Activated CD4-positive, alpha-beta T cell treated with anti-CD3 and anti-CD28 coated beads, Interleukin-2, amount 50 U/mL, for 48 hours (primary cell): ENCODE measurements at regions not wholly inside any gene's neighbourhood (a gene's known extent, or its start where the extent isn't known, plus 50 kb on each side); places are given as distances from the start of the nearest gene placed in this dataset.
"Not testable (repeated sequence)": the region's sequence is repeated elsewhere in the genome, so short reads cannot be mapped to it uniquely, and the experiment has no call there.

Source experiments
- DNase-seq, 2 experiments: peaks; one replicate each; pipeline ENCODE4 v3.0.0-alpha.2; 2020

DNA sequence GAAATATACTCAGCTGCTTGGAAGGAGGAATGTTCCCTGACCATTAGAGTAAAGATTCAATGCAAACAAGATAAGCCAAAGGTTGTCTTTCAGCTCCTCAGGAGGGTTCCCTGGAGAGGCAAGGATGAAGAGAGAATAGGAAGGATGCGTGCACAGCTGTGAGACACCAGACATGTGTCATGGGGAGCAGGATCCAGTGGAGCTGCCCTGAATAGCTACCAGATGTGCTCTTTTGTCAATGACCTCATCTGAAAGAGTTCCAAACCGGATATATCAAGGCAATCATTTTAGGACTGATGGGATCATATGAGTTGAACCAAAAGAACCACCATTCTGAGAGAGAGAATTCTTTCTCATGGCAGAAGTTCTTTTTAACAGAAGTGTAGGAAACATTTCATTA lies 490.6 kb downstream of the IRS1 start:
- no peak for DNase-seq

DNA sequence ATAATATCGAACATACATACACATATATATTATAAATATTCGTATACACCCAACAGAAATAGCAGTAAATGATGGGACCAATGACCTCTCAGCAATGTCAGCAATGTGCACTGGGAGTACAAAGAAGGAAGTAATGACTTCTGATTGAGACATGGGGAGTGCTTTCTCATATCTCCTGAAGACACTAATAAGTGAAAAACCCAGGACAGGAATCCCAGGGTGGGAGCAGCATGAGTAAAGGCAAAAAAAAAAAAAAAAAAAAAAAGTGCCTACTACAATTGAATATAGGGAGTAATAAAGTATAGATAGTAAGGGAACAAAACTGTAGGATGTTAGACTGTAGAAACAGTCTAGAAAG lies 491.3 kb downstream of the IRS1 start:
- DNase-seq: no peak

DNA sequence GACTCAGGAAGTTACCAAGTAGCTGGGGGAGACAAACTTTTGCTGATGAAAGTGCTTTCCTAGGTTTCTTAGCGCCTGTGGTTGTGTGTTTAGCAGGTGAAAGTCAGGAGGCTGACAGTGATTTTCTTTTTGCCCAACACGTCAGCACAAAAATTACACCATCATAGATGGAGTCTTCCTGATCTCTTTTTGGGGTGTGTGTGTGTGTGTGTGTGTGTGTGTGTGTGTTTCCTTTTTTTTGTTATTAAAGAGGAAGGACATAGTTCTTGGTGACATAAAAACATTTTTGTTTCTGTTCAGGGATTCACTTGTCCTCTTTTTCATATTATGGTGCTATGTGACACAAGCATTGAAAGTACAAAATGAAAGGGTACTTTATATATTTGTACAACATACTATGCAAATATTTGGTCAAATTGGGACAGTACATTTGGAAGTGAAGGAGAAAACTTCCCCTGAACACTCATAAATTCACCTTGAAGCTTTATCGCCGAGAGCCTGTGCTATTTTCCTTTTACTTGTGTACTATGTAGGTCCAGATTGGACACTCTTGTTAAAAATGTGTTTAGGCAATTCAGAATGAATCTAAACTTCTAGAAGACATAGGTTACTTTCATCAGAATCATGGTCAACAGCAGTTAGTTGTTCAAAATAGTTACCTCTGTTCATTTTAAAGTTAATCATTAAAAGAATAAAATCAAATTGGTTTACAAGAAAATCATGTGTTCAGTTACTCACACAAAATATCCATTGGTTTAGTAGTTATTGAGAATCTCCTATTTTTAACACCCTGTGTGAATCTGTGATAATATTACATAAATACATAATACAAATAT lies 491.9 kb downstream of the IRS1 start:
- DNase-seq: no peak

DNA sequence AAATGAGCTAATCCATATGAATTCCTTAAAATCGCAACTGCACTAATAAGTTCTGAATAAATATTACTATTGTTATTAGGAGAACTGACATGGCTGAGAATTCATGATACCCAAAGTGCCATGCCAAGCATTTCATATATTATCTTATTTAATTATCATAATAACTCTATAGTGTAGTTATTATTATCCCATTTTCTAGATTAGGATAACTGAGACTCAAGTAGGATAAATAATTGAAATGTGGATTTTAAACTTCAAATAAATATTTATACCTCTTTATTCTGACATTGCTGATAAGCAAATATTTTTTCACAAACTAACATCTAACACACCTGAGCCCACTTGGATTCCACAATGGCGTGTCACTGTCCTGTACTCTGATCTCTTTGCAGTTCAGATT lies 492.7 kb downstream of the IRS1 start:
- no peak for DNase-seq

DNA sequence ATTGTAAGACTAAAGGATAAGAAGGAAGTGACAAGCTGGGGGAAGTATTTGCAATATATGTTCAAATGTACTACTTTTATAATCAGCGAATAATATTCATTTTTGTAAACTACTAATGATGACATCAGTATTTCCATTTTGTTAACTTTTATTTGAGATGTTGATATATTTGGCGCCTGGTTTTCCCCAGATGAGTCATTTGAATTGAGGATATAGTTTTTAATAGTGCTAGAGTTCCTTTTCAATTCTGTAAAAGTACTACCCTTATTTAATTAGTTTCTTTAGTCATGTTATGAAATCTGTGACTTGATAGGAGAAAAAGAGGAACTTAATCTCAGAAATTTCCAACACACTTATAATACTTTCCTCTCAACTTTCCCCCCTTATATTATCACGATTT lies 495.3 kb downstream of the IRS1 start:
- no peak for DNase-seq

DNA sequence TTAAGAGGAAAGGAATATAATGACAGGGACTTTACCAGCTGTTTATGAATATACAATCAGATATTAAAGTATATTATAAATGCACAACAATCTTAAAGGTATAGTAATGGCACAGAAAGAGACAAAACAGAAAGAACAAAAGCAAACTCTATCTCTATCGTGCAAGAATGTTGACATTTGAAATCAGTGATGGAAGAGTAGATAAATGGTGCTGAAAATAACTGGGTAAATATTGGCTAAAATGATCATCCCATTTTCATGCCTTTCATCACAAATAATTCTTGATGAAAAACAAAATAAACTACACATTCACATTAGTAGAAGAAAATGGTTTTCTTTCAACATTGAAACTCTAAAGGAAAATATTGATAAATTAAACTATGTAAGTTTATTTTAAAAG lies 495.9 kb downstream of the IRS1 start:
- no peak for DNase-seq

DNA sequence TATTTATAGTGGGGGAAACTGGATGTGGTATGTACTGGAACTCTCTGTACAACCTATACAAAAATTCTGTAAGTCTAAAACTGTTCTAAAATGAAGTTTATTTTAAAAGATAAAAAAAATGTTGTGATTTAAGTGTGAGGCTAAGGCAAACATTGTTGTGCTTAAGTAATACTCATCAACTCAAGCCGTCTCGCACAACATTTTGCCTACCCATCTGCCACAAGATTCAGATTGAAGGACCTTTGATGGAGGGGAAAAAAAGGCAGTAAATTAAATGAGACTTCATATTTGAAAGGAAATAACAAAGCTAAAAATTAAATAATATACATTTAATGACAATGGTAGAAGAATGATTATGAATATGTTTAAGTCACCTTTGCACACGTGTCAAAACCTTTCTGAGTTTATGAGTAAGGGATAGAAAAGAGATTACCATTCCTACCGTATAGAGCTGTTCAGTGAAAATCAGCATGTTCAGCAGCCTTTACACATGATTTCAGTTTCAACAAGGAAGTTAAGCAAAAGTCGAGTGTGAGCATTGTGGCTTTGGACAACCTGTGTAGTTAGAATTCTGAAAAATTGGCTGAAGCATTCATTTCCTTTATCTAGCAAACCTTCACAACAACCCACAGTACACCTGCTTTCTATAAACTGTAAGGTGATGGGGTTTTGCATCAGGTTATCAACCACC lies 499.3 kb downstream of the IRS1 start:
- DNase-seq: no peak

DNA sequence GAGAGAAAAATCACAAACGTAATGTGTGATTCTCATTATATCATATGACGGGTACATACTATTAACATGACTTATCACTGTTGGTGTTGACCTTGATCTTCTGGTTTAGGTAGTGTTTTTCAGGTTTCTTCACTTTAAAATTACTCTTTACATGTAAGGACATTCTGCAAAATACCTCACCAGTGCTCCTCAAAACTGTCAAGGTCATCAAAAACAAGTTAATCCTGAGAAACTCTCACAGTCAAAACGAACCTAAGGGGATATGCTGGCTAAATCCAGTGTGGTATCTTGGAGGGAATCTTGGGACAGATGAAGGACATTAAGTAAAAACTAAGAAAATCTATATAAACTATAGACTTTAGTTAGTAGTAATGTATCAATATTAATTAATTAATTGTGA lies 499.8 kb downstream of the IRS1 start:
- DNase-seq: no peak

DNA sequence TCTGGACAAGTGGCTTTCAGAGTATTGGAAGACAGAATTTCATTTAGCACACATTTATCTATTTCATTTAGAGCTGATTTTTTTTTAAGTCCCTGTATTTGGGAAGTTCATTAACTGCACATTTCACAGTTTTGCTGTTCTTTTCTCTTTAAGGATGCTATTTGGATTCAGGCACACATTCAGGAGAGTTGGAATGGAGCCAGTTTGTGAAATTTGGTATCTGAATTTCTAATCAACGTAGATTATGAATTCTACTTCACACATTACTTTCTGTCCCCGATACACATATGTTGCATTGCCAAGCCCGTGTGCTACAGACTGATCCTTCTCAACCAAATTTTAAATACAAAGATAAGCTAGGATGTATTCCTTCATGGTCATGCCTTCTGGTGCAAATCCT lies 503.9 kb downstream of the IRS1 start:
- DNase-seq: no peak

DNA sequence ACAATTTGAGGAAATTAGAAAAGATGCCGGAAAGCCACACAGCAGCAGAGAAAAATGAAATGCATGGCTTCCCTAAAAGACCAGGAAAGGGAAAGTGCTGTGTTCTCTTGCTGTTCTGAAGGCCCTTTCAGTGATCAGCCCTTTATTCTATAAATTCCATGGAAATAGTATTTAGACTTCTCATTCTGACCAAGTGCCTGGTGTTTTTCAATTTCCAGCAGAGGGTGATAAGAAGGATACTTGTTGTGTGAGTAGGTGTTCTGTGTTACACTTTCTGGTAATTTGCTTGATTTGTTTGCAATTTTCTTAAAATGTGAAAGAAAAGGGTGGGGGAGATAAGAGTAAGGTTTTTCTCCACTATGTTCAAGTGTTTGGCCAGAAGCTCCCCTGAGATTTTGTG lies 504.5 kb downstream of the IRS1 start:
- DNase-seq: no peak

DNA sequence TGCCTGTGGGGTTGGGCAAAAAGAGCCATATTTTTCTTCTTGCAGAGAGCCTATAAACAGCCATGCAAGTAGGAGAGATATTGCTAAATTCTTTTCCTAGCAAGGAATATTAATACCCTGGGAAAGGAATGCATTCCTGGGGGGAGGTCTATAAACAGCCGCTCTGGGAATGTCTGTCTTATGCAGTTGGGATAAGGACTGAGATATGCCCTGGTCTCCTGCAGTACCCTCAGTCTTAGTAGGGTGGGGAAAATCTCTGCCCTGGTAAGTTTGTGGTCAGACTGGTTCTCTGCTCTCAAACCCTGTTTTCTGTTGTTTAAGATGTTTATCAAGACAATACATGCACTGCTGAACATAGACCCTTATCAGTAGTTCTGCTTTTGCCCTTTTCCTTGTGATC lies 508.3 kb downstream of the IRS1 start:
- DNase-seq: not testable (repeated sequence)

DNA sequence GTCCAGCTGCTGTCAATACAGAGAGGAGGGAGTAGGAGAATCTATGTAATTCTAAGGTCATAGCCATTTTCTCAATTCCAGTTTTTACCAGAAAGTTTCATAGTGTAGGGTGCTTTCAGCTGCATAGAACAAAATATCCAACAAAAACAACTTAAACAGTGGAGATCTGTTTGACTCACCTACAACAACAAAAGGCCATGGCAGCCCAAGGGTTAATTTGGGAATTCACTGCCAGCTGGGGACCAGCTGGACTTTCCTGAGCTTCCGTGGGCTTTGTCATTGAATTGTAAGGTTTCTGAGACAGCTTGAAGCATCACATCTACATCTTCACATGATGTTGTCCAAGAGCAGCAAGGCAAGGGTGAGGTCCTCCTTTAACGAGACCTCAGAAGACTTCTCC lies 512.7 kb downstream of the IRS1 start:
- no peak for DNase-seq

DNA sequence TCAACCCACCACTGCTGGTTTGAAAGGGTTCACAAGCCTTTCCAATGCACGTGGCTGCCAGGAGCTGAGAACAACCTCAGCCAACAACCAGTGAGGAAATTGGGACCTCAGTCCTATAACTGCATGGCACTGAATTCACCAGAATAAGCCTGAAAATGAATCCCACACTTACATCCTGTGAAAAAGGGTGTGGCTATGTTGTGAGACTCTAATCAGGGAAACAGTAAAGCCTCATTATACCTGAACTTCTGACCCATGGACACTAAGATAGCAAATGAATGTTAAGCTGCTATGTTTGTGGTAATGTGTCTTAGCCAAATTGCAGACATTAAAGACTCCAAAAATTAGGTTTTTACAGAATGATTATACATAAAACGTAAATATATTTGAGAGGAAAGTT lies 515.8 kb downstream of the IRS1 start:
- no peak for DNase-seq

DNA sequence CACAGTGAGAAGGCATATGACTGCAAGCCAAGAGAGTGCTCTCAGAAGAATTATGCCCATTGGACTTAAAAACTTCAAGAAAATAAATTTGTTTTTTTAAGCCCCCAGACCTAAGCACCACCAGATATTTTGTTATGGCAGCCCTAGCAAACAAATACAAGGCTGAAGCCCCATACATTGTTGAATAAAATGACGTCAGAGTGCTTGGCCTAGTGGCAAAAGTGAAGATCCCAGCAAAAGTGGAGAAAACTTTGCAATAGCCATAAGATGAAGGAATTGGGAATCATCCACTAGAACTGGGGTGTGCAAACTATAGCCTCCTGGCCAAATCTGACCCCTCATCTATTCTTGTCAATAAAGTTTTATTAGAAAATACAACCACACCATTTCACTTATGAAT lies 517.5 kb downstream of the IRS1 start:
- no peak for DNase-seq

DNA sequence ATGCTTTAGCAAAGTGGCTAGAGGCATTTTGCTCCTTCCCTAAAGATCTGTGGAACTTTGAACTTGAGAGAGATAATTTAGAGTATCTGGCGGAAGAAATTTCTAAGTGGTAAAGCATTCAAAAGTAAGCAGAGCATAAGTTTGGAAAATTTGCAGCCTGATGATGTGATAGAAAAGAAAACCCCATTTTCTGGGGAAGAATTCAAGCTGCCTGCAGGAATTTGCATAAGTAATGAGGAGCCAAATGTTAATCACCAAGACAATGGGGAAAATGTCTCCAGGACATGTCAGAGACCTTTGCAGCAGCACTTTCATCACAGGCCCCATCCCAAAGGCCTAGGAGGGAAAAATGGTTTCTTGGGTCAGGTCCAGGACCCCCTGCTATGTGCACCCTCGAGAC lies 519.5 kb downstream of the IRS1 start:
- DNase-seq: not testable (repeated sequence)

DNA sequence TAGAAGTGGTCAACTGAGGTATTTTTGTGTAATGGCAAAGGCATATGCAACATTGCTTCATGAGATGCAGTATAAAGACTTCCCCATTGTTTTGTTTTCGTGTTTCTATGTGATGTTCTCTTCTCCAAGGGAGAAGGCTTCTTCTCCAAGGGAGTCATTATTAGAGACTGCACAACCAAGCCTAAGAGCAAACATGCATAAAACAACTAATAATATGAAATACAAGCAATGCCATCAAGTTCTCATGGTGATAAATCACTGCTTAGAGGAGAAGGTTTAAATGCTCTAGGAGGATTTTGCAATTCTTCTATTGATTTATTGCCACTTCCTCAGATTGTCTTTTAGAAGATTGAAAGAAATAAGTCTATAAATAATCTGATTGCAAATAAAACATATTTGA lies 524.4 kb downstream of the IRS1 start:
- DNase-seq: no peak

DNA sequence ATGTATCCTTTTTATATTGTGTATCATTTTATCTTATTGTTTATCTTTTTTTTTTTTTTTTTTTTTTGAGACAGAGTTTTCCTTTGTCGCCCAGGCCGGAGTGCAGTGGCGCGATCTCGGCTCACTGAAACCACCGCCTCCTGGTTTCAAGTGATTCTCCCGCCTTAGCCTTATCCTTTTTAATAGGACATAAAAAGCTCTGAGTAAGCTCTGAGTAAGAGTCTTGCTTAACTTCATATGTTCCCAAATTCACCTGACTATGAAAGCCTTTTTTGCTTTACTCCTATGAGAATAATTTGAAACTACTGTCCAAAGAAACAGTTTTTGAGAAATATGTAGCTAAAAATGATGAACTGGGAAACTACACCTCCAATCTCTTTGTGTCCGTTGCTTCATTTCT lies 525.5 kb downstream of the IRS1 start:
- DNase-seq: no peak

DNA sequence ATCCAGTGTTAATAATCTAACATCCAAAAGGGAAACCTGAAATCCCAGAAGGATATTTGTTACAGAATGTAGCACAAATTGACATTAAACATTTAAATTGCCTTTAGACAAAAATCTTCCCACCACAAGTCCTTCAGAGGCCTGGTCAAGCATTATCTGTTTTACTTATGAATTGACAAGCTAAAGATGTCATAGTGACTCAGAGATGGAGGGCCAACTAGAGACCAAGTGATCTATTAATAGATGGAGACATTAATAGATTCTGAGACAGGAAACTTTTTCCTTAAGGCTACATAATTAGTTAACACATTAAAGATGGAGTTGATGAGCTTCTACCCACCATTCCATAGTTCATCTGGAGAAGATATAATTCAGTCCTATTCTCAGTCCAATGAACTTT lies 526.2 kb downstream of the IRS1 start:
- DNase-seq: no peak

DNA sequence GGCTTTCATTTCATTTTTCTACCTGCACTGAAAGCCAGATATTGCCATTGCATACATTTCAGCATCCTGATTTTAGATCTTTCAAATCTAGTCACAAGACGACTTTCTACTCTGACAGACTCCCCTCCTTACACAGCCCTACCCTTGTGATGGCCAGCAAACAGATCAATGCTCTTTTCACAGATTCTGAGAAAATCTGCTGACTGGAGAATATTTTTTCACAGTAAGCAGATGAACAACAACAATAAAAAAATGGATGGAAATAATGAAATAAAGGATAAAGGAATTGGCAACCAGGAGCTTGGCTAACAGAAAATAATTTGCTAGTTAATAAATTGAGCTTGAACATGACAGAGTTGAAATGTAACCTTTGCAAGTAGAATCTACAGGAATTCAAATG lies 527.2 kb downstream of the IRS1 start:
- DNase-seq: no peak

DNA sequence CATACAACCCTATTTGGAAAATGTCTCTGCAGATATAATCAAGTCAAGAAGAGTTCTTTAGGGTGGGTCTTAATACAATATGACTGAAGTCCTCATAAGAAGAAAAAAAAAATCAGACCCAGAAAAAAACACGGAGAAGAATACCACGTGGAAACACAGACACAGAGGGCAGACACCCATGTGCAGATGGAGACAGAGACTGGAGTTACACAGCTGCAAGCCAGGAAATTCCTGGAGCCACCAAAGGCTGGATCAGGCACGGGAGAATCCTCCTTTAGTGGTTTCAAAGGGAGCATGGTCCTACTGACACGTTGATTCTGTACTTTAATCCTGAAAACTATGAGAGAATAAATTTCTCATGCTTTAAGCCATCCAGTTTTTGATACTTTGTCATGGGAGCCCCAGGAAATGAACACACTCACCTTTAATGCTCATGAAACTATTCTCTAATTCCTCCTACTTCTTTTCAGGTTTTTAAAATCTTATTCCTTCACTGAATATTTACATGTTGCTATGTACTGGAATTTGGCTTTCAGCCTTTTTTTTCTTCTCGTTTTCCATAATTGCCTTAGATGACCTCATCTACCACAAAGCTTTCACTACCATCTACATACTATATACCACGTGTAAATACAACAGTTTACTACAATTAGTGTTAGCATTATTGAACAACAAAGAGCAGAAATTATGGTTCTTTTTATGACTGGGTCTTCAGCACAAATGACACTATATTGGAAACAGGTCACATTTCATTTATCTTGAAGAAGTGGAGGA lies 529.1 kb downstream of the IRS1 start:
- no peak for DNase-seq

DNA sequence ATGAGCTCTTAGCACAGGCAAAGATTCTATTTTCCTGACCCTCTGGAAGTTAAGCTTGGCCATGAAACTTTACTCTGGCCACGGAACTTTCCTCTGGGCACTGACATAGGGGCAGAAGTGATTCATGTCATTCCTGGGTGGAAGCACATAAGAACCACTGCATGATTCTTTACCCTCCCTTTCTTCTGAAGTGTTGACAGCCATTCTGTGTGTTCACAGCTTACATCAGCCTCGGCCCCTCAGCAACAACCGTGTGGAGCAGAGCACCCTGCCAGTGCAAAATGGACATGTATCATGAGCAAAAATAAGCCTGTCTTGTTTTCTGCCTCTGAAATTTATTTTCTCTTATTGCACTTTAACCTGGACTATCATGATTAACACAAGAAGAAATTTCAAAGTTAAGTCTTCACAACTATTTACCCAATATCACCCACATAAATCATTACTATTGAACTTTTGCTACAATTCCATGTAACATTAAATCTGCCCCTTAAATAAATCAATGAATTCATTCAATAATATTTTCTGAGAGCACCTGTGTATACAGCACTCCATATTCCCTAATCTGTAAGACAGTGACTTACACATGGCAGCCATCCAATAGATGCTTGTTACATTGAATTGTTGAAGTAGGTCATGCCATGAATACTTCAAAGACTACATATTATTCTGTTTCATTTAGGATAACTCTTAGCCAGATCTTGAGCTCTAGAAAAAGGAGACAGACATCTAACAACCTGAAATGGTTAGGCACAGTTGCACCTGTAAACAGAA lies 531.9 kb downstream of the IRS1 start:
- DNase-seq: no peak

DNA sequence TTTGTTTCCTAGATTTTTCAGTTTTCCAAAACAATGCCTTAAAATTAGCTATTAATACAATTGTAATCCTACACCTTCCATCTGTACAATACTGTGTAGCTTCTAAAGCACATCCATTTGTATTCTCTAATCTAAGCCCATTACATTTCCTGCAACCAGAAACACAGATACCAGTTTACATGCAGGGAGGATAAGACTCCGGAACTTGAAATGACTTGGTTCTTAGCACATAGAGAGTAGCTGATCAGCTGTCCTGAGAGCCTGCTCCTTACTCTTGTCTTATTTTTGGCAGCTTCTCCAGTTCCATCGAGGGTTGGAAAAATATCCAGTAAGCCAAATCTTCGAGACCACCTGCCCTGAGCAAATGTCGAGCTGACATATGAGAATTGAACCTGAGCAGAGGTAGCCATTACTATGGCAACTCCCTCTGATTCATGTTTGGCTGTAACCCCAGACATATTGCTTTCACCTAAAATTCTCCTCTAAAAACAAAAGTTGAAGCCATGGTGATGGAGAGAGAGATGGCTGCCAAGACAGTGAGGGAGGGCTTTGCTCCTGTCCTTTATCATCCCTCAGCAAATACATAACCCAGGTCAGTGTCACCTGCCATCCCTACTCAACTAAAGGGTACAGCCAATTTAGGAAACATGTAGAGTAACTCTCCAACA lies 542.8 kb downstream of the IRS1 start:
- no peak for DNase-seq

DNA sequence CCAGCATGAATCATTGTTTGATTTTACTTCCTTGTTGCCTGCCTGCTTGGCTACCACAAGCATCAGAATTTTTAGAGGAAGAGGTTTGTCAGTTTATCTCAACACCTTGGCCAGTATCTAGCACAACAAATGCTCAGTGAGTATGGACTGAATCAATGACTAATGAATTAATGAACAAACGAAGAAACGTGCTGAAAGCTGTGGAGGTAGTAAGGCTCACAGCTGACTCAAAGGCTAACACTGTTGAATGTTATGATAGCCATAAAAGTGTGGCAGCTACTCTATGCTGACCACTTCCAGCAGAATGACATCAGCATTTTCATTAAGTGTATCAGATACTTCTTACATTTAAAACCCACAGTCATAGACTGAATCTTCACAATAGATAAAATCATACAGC lies 543.4 kb downstream of the IRS1 start:
- no peak for DNase-seq
